ENCODE measurements at regions not wholly inside any gene's neighbourhood (a gene's known extent, or its start where the extent isn't known, plus 50 kb on each side); places are given as distances from the start of the nearest gene placed in this dataset.

DNA sequence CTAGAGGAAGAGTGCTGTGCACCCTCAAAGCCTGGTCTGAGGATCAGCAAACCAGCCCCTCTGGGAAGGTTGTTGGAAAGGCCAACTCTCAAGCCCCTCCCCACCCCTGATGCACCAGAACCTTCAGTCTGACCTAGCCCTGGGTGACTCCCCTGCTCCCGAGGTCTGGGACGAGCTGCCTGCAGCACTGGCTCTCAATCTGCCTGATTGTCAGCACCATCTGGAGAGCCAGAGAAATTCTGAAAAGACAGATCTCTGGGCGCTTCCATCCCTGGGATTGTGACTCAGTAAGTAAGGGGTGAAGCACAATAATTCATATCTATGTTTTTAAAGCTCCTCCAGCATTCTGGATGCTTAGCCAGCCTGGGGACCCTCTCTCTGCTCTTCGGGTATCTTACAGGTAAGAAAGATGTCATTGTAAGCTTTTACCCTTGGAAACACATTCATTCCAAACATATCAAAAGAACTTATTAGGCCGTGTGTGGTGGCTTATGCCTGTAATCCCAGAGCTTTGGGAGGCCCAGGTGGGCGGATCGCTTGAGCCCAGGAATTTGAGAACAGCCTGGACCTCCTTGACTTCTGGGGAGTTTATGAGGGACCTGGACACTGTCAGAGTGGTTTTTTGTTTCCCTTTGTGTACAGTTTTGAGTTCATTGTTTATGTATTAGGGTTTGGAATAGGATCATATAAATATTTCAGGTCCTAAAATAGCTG is 147.5 kb downstream of the KCNJ12 start (continued):
- TF ChIP-seq, protein P1, sequence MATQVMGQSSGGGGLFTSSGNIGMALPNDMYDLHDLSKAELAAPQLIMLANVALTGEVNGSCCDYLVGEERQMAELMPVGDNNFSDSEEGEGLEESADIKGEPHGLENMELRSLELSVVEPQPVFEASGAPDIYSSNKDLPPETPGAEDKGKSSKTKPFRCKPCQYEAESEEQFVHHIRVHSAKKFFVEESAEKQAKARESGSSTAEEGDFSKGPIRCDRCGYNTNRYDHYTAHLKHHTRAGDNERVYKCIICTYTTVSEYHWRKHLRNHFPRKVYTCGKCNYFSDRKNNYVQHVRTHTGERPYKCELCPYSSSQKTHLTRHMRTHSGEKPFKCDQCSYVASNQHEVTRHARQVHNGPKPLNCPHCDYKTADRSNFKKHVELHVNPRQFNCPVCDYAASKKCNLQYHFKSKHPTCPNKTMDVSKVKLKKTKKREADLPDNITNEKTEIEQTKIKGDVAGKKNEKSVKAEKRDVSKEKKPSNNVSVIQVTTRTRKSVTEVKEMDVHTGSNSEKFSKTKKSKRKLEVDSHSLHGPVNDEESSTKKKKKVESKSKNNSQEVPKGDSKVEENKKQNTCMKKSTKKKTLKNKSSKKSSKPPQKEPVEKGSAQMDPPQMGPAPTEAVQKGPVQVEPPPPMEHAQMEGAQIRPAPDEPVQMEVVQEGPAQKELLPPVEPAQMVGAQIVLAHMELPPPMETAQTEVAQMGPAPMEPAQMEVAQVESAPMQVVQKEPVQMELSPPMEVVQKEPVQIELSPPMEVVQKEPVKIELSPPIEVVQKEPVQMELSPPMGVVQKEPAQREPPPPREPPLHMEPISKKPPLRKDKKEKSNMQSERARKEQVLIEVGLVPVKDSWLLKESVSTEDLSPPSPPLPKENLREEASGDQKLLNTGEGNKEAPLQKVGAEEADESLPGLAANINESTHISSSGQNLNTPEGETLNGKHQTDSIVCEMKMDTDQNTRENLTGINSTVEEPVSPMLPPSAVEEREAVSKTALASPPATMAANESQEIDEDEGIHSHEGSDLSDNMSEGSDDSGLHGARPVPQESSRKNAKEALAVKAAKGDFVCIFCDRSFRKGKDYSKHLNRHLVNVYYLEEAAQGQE (IDR thresholded peaks at IDR 0.05; ENCODE audit: borderline replicate concordance in 1 of 2, low read depth in 1 of 2, low read length in 2 of 2), result no peak
- TF ChIP-seq, protein P2, sequence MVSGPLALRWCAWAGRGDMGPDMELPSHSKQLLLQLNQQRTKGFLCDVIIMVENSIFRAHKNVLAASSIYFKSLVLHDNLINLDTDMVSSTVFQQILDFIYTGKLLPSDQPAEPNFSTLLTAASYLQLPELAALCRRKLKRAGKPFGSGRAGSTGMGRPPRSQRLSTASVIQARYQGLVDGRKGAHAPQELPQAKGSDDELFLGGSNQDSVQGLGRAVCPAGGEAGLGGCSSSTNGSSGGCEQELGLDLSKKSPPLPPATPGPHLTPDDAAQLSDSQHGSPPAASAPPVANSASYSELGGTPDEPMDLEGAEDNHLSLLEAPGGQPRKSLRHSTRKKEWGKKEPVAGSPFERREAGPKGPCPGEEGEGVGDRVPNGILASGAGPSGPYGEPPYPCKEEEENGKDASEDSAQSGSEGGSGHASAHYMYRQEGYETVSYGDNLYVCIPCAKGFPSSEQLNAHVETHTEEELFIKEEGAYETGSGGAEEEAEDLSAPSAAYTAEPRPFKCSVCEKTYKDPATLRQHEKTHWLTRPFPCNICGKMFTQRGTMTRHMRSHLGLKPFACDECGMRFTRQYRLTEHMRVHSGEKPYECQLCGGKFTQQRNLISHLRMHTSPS (CRISPR knock-in tag; IDR thresholded peaks at IDR 0.05; ENCODE audit: low read depth), result no peak
- TF ChIP-seq ZNF562 (CRISPR knock-in tag; IDR thresholded peaks at IDR 0.05; ENCODE audit: borderline replicate concordance), result no peak
- TF ChIP-seq, protein P3, sequence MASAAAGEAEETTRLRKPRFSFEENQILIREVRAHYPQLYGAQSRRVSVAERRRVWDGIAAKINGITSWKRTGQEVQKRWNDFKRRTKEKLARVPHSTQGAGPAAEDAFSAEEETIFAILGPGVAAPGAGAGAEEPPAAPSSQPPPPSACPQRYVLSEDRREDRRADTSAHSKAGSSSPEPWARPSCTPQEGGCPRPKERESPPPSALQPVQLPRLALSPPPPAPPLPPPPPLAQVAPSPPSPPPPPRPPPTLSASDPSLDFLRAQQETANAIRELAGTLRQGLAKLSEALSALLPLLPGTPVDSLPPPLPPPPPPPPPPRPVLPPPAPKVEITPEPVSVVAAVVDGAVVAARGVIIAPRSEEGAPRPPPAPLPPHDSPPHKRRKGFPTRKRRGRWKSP (CRISPR knock-in tag; IDR thresholded peaks at IDR 0.05), result no peak
- TF ChIP-seq, protein P4, sequence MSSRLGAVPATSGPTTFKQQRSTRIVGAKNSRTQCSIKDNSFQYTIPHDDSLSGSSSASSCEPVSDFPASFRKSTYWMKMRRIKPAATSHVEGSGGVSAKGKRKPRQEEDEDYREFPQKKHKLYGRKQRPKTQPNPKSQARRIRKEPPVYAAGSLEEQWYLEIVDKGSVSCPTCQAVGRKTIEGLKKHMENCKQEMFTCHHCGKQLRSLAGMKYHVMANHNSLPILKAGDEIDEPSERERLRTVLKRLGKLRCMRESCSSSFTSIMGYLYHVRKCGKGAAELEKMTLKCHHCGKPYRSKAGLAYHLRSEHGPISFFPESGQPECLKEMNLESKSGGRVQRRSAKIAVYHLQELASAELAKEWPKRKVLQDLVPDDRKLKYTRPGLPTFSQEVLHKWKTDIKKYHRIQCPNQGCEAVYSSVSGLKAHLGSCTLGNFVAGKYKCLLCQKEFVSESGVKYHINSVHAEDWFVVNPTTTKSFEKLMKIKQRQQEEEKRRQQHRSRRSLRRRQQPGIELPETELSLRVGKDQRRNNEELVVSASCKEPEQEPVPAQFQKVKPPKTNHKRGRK (CRISPR knock-in tag; IDR thresholded peaks at IDR 0.05), result no peak

Measured in HepG2 (cell line).